ENCODE measurements at regions not wholly inside any gene's neighbourhood (a gene's known extent, or its start where the extent isn't known, plus 50 kb on each side); places are given as distances from the start of the nearest gene placed in this dataset.

DNA sequence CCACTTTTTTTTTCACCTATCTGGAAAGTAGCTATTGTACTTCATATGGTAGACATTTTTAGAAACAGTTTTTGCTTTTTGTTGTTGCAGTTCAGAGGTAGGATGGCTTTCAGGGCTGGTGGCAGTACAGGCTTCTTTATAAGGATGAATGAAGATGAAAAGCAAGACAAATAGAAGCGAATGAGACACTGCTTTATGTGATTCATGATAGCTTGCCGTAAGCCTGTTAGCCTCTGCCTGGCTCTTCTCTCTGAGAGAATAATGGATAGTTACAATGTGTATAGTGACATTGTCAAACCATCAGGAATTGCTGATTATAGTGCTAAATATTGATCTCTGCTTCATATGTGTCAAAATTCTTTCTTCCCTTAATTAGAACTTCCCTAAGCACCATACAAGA is 173.7 kb downstream of the NR4A2 start:
- TF ChIP-seq, protein P1, sequence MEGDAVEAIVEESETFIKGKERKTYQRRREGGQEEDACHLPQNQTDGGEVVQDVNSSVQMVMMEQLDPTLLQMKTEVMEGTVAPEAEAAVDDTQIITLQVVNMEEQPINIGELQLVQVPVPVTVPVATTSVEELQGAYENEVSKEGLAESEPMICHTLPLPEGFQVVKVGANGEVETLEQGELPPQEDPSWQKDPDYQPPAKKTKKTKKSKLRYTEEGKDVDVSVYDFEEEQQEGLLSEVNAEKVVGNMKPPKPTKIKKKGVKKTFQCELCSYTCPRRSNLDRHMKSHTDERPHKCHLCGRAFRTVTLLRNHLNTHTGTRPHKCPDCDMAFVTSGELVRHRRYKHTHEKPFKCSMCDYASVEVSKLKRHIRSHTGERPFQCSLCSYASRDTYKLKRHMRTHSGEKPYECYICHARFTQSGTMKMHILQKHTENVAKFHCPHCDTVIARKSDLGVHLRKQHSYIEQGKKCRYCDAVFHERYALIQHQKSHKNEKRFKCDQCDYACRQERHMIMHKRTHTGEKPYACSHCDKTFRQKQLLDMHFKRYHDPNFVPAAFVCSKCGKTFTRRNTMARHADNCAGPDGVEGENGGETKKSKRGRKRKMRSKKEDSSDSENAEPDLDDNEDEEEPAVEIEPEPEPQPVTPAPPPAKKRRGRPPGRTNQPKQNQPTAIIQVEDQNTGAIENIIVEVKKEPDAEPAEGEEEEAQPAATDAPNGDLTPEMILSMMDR (IDR thresholded peaks at IDR 0.05; ENCODE audit: poor library complexity, severe bottlenecking), result no peak
- DNase-seq (ENCODE audit: low spot score), result no peak
- no peak overlapping the region for H3K4me3 ChIP-seq (ENCODE audit: severe bottlenecking)
- ATAC-seq (ENCODE audit: low read depth), result no peak
- no peaks in the 10 kb centered on the region for H3K36me3 ChIP-seq (ENCODE audit: low read depth)
- H3K4me1 ChIP-seq (ENCODE audit: insufficient read depth, poor library complexity, severe bottlenecking), result no peaks in the 10 kb centered on the region
- no peaks in the 10 kb centered on the region for H3K27me3 ChIP-seq (ENCODE audit: insufficient read depth, poor library complexity, severe bottlenecking)
- H3K27ac ChIP-seq (ENCODE audit: poor library complexity, severe bottlenecking), result no peak overlapping the region
- H3K9me3 ChIP-seq (ENCODE audit: severe bottlenecking), result no peaks in the 10 kb centered on the region

DNA sequence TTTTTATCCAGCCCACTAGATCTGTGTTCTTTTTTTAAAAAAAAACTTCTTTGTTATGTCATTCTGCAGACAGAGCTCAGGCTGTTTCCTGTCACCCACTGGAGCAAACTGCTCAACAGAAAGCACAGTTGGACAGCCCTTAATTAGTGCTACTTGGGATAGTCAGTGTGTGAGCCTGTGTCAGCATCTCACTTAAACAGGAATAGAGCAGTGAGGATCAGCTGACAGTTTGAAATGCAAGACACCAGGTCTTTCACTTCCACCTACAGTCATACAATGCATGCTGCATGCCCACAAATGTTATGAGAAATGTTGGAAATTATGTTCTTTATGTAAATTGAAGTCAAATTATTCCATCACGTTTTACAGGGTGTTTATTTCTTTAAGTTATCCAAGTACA is 174.9 kb downstream of the NR4A2 start:
- Histone ChIP-seq H3K4me1 (ENCODE audit: insufficient read depth, poor library complexity, severe bottlenecking) (no peaks in the 10 kb centered on the region), H3K36me3 (ENCODE audit: low read depth) (no peaks in the 10 kb centered on the region), H3K27me3 (ENCODE audit: insufficient read depth, poor library complexity, severe bottlenecking) (no peaks in the 10 kb centered on the region), H3K27ac (ENCODE audit: poor library complexity, severe bottlenecking) (no peak overlapping the region), H3K4me3 (ENCODE audit: severe bottlenecking) (no peak overlapping the region), H3K9me3 (ENCODE audit: severe bottlenecking) (no peaks in the 10 kb centered on the region)
- ATAC-seq (ENCODE audit: low read depth) (no peak), DNase-seq (ENCODE audit: low spot score) (no peak)
- TF ChIP-seq, protein P1 (IDR thresholded peaks at IDR 0.05; ENCODE audit: poor library complexity, severe bottlenecking), result no peak

DNA sequence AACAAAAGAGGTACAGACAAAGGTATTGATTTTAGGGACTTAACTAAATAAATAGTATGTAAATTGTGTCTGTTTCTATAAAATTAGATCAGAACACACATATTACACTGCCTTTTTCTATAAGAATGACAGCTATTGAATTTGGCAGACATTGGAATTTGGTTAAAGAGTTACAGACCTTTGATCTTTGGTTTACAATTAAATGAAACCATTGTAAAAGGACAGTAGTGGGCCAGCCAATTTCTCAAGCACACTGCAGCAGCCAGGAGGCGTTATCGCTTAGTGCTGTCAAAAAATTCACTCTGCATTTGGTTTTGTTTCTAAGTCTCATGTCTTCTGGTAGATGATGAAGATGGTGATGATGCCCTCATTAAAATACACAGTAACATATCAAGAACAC is 175.9 kb downstream of the NR4A2 start:
- H3K27me3 ChIP-seq (ENCODE audit: insufficient read depth, poor library complexity, severe bottlenecking), result no peaks in the 10 kb centered on the region
- no peak for DNase-seq (ENCODE audit: low spot score)
- no peaks in the 10 kb centered on the region for H3K9me3 ChIP-seq (ENCODE audit: severe bottlenecking)
- H3K4me3 ChIP-seq (ENCODE audit: severe bottlenecking), result no peak overlapping the region
- H3K4me1 ChIP-seq (ENCODE audit: insufficient read depth, poor library complexity, severe bottlenecking), result peaks cover 2% of the 10 kb centered on the region
- TF ChIP-seq, protein P1 (IDR thresholded peaks at IDR 0.05; ENCODE audit: poor library complexity, severe bottlenecking), result peak; percentile 13
- H3K36me3 ChIP-seq (ENCODE audit: low read depth), result no peaks in the 10 kb centered on the region
- no peak overlapping the region for H3K27ac ChIP-seq (ENCODE audit: poor library complexity, severe bottlenecking)
- ATAC-seq (ENCODE audit: low read depth), result no peak

DNA sequence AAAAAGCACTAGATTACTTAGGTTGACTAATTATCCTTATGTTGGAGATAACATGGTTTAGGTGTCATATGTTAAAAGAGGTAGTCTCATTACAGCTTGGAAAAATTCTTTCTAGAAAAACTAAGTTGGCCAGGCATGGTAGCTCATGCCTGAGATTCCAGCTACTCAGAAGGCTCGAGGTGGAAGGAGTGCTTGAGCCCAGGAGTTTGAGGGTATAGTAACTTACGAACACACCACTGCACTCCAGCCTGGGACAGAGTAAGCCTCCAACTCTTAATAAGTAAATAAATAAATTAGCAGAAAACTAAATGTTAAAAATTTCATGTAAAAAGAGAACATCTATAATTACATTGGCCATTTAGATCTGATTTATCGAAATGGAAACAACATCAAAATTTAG is 177.2 kb downstream of the NR4A2 start:
- Histone ChIP-seq H3K27me3 (ENCODE audit: insufficient read depth, poor library complexity, severe bottlenecking) (no peaks in the 10 kb centered on the region), H3K9me3 (ENCODE audit: severe bottlenecking) (no peaks in the 10 kb centered on the region), H3K36me3 (ENCODE audit: low read depth) (no peaks in the 10 kb centered on the region), H3K27ac (ENCODE audit: poor library complexity, severe bottlenecking) (no peak overlapping the region), H3K4me3 (ENCODE audit: severe bottlenecking) (no peak overlapping the region), H3K4me1 (ENCODE audit: insufficient read depth, poor library complexity, severe bottlenecking) (peaks cover 3% of the 10 kb centered on the region)
- ATAC-seq (ENCODE audit: low read depth) (no peak), DNase-seq (ENCODE audit: low spot score) (no peak)
- TF ChIP-seq, protein P1 (IDR thresholded peaks at IDR 0.05; ENCODE audit: poor library complexity, severe bottlenecking), result no peak

DNA sequence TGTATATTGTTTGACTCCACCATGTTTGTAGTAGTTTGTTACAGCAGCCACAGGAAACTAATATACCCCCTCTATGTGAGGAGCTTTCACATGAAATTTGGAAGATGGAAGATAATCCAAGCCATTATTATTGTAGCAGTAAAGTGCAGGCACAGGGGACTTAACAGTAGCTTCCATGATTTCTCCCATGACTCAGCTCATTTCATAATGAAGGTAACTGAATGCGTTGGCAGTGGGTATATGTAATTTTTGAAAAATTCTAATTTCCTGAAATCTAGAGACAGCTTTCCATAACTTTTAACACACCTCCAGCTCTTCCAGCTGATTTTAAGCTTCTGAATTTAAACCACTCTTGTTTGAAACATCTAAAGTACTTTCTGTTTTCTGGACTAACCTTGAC is 181.2 kb downstream of the NR4A2 start:
- no peaks in the 10 kb centered on the region for H3K9me3 ChIP-seq (ENCODE audit: severe bottlenecking)
- peaks cover 9% of the 10 kb centered on the region for H3K4me1 ChIP-seq (ENCODE audit: insufficient read depth, poor library complexity, severe bottlenecking)
- ATAC-seq (ENCODE audit: low read depth) (no peak), DNase-seq (ENCODE audit: low spot score) (no peak)
- H3K36me3 ChIP-seq (ENCODE audit: low read depth), result no peaks in the 10 kb centered on the region
- H3K4me3 ChIP-seq (ENCODE audit: severe bottlenecking), result no peak overlapping the region
- H3K27ac ChIP-seq (ENCODE audit: poor library complexity, severe bottlenecking), result no peak overlapping the region
- TF ChIP-seq, protein P1 (IDR thresholded peaks at IDR 0.05; ENCODE audit: poor library complexity, severe bottlenecking), result no peak
- no peaks in the 10 kb centered on the region for H3K27me3 ChIP-seq (ENCODE audit: insufficient read depth, poor library complexity, severe bottlenecking)
